Stimulated activated naive B cell treated with anti-CD40 and anti-IgM and Interleukin-4, amounts not matched to agents 10 μg/mL and 1 μg/mL and 100 μg/mL, for 72 hours (primary cell): ENCODE measurements at regions not wholly inside any gene's neighbourhood (a gene's known extent, or its start where the extent isn't known, plus 50 kb on each side); places are given as distances from the start of the nearest gene placed in this dataset.

Source experiments
- ATAC-seq, 2 donors: fragments of 150-1000 bp; cut with Tn5 transposase; replicated peaks; 2 replicates each; pipeline ENCODE4 v1.10.0; 2021; ENCODE audit warnings: moderate library complexity in 1 of 2
- DNase-seq: peaks from one replicate; pipeline ENCODE4 v3.0.0; 2021
- H3K27ac Mint-ChIP-seq: one replicate; pipeline ENCODE4 v1.8.0; 2022; ENCODE audit warnings: mild to moderate bottlenecking, mixed read lengths
- H3K27me3 Mint-ChIP-seq, 2 donors: one replicate each; pipeline ENCODE4 v1.8.0; 2022; ENCODE audit warnings: mixed read lengths in 2 of 2
- H3K36me3 Mint-ChIP-seq, 2 donors: one replicate each; pipeline ENCODE4 v1.8.0; 2022; ENCODE audit warnings: mixed read lengths in 2 of 2, mild to moderate bottlenecking in 1 of 2
- H3K4me1 Mint-ChIP-seq, 2 donors: one replicate each; pipeline ENCODE4 v1.8.0; 2022; ENCODE audit warnings: mixed read lengths in 2 of 2, mild to moderate bottlenecking in 1 of 2
- H3K4me3 Mint-ChIP-seq, 2 donors: one replicate each; pipeline ENCODE4 v1.8.0; 2022; ENCODE audit warnings: mild to moderate bottlenecking in 2 of 2, mixed read lengths in 2 of 2, moderate library complexity in 1 of 2
- H3K9me3 Mint-ChIP-seq, 2 donors: one replicate each; pipeline ENCODE4 v1.8.0; 2022; ENCODE audit warnings: mixed read lengths in 2 of 2, mild to moderate bottlenecking in 1 of 2

DNA sequence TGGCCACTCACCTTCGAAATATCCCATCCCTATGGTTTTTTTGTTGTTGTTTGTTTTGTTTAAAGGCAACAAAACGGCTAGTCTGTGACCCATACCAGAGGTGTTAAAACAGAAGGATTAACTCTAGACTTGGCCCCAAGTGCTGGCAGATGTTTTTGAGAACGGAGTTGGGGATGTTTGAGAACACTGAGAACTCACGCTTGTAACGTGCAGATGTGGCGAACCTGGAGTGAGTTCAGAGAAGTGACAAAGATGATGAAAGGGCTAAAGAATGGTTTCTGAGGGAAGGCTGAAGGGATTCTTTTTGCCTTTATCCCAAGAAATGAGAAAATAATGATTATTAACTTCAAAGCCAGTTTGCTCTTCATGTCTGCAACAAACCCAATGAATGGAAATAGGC is 286.5 kb downstream of the ZNF608 start:
- DNase-seq, result no peak
- Mint-ChIP-seq H3K27ac (peak overlapping the region; percentile 9), H3K9me3 (peaks cover 20 to 21% of the 10 kb centered on the region in 2 donors), H3K36me3 (peaks cover 19 to 27% of the 10 kb centered on the region in 2 donors), H3K4me1 (peaks cover 9 to 21% of the 10 kb centered on the region in 2 donors), H3K4me3 (no peak overlapping the region), H3K27me3 (peaks cover 0 to 5% of the 10 kb centered on the region in 2 donors)
- ATAC-seq, result no peak

DNA sequence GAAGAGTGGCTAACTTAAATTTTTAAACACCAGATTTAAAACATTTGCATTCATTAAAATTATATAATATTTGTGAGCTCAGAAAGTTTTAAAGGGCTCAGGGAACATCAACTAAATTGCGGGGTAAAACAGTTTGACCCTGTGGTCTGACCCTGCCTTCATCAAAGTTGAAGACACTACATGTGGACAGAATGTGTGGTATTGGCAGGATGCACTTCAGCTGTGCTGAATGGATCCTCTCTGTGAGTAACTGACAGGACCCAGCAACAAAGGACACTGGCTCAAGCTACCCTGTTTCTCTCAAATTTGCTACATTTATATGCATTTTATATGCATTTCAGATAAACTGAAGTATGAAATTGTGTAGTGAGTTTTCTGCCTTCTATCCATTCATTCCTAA is 288.5 kb downstream of the ZNF608 start:
- Mint-ChIP-seq H3K36me3 (peaks cover 19 to 27% of the 10 kb centered on the region in 2 donors), H3K4me1 (peaks cover 16 to 34% of the 10 kb centered on the region in 2 donors), H3K27me3 (no peaks in the 10 kb centered on the region), H3K9me3 (peaks cover 14 to 21% of the 10 kb centered on the region in 2 donors), H3K27ac (no peak overlapping the region), H3K4me3 (no peak overlapping the region)
- DNase-seq (no peak), ATAC-seq (no peak)

DNA sequence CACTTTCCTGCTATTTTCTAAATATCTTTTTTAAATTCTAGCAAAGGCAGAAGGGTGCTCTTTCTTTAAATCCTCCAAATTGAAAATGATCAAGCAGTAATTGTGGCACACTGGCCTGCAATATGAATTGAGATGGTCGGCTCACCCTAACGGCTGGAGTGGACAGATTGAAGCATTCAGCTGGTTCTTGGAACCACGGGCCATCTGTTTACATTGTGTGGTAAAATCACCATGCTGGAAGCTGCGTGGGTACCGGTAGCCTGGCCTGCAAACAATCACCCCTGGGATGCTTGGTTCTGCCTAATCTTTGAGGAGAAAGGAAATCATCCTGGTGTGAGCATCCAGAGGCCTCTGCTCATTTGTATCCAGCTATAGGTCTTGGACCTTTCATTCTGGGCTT is 289.3 kb downstream of the ZNF608 start:
- no peak overlapping the region for H3K27ac Mint-ChIP-seq

DNA sequence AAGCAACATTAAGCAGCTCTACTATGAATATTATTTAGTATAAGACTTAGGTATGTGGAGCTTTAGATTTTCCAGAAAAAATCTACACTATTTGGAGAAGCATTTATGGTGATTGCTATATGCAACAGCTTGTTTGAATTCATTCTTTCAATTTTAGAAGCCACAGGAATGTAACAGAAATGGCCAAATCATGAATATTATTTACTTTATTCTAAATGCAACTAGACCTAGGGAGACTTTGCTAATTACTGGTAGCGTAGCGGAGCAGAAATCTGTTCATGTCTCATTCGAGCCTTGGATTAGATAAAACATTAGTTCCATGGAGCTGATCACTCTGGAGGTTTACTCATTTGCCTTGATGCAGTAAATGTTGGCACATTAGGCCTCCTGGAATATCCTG is 290.2 kb downstream of the ZNF608 start:
- Mint-ChIP-seq H3K36me3 (peaks cover 19 to 23% of the 10 kb centered on the region in 2 donors), H3K27ac (no peak overlapping the region), H3K4me1 (peaks cover 25 to 46% of the 10 kb centered on the region in 2 donors), H3K9me3 (peaks cover 14 to 20% of the 10 kb centered on the region in 2 donors), H3K27me3 (no peaks in the 10 kb centered on the region), H3K4me3 (no peak overlapping the region)
- no peak for DNase-seq
- ATAC-seq, result no peak

More for the DNA sequence above, 289.3 kb downstream of the ZNF608 start:
- H3K9me3 Mint-ChIP-seq, result peaks cover 14 to 20% of the 10 kb centered on the region in 2 donors
- no peak overlapping the region for H3K4me3 Mint-ChIP-seq
- ATAC-seq (no peak), DNase-seq (no peak)
- peaks cover 19 to 23% of the 10 kb centered on the region in 2 donors for H3K36me3 Mint-ChIP-seq
- peaks cover 23 to 42% of the 10 kb centered on the region in 2 donors for H3K4me1 Mint-ChIP-seq
- H3K27me3 Mint-ChIP-seq, result no peaks in the 10 kb centered on the region

DNA sequence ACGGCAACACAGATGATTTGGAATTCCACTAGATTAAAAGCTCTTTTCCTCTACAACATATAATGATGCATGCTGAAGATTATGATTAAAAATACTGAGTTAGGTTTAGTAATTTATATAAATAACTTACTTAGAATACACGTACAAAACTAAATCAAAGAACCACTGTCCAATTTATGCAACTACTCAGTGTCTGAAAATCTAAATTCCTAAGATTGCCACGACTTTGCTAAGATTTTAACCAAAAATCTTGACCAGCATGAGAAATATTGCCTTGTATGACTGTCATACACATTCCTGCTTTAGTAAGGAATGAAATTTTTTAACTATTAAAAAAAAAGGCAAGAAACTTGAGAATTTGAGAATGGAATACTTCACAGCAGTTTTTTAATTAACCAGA is 292.4 kb downstream of the ZNF608 start:
- ATAC-seq, result no peak
- H3K27ac Mint-ChIP-seq, result no peak overlapping the region
- no peak for DNase-seq
- H3K9me3 Mint-ChIP-seq, result peaks cover under 1 to 5% of the 10 kb centered on the region in 2 donors
- H3K36me3 Mint-ChIP-seq, result peaks cover 4 to 7% of the 10 kb centered on the region in 2 donors
- peaks cover 24 to 49% of the 10 kb centered on the region in 2 donors for H3K4me1 Mint-ChIP-seq
- H3K27me3 Mint-ChIP-seq, result no peaks in the 10 kb centered on the region
- H3K4me3 Mint-ChIP-seq, result peak overlapping the region in 1 of 2 donors; percentile 56

DNA sequence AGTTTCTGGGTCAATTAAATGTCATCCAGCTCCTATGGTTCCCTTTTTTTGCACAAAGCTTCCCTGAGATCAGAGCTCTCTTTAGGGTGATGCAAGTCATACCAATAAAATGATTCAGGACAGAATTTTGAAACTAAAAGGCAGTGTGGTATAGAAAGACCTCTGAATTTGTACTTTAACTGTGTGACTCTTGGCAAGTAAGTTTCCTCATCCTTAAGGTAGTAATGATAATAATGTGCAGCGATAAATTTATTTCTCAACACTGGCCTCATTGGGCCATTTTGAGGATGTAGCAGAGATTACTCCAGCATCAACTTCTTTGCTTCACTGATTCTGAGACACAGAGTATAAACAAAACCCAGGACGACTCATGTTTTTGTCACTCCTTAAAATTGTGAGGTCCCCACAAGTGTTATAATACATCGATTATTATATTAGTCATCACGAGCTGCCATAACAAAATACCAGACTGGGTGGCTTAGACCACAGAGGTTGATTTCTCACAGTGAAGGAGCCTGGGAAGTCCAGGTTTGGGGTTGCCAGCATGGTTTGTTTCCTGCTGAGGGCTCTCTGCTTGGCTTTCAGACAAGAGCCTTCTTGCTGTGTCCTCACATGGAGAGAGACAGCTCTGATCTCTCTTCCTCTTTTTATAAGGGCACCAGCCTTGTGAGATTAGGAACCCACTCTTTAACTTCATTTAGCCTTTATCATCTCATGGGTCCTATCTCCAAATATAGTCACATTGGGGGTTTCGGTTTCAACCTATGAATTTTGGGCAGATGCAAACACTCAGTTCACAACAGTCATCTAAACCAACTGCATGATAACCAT is 293.0 kb downstream of the ZNF608 start:
- Mint-ChIP-seq H3K9me3 (peaks cover 0 to 5% of the 10 kb centered on the region in 2 donors), H3K27me3 (peaks cover 0 to 1% of the 10 kb centered on the region in 2 donors), H3K36me3 (peaks cover 4 to 7% of the 10 kb centered on the region in 2 donors), H3K27ac (peak overlapping the region; percentile 82), H3K4me3 (peak overlapping the region; percentile 3 to 56), H3K4me1 (peaks cover 24 to 49% of the 10 kb centered on the region in 2 donors)
- ATAC-seq, result peak; percentile 95 to 96
- peak; percentile 81 for DNase-seq

DNA sequence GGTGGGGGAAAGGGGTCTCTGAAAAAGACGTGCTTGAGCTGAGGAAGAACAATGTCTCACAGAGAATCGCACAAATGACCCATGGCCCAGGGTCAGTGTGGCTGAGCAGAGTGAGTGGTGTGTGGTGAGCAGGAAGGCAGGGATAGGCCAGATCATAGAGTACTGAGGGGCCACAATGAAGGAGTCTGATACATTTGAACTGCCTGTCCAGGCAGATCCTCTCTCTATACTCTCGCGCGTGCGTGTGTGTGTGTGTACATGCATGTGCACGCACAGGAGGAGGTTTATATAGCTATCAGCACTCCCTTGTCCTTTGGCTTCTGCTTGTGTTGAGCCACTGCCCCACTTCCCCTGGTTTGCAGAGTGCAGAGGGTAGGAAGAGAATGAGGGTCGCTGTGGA is 294.0 kb downstream of the ZNF608 start:
- H3K9me3 Mint-ChIP-seq, result peaks cover 0 to 5% of the 10 kb centered on the region in 2 donors
- peaks cover 0 to 5% of the 10 kb centered on the region in 2 donors for H3K27me3 Mint-ChIP-seq
- DNase-seq, result no peak
- no peak overlapping the region for H3K4me3 Mint-ChIP-seq
- no peak for ATAC-seq
- peaks cover 24 to 43% of the 10 kb centered on the region in 2 donors for H3K4me1 Mint-ChIP-seq
- peak overlapping the region; percentile 85 for H3K27ac Mint-ChIP-seq
- H3K36me3 Mint-ChIP-seq, result peaks cover 4 to 7% of the 10 kb centered on the region in 2 donors

DNA sequence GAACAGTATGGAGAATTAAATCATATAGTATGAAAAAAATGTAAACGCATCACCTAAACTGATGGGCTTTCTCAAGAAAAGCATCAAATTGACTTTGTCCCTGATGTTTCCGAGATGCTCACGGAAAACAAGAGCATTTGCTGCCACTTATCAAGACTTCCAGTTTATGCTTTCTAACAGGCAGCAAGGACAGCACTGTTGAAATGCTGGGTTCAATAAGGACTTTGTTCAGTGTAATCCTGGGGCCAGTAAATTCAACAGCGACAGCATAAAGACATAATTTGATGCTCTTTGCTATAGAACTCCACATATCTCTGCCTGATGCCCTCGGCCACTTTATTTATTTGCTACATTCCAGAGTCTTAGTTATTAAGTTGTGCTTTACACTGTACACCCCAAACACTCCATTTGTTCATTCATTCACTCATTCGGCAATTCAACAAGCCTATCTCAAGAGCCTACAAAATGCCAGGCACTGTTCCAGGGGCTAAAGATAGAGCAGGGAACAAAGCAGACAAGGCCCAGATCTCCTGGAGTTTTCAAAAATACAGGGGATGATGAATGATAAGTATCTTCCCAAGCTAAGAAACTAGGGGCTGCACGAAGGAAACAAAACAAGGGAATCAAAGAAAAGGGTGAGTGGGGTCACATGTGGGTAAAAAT is 294.6 kb downstream of the ZNF608 start:
- H3K27ac Mint-ChIP-seq, result peak overlapping the region; percentile 85
- peaks cover 4 to 7% of the 10 kb centered on the region in 2 donors for H3K36me3 Mint-ChIP-seq
- peaks cover 0 to 5% of the 10 kb centered on the region in 2 donors for H3K27me3 Mint-ChIP-seq
- ATAC-seq, result no peak
- H3K4me3 Mint-ChIP-seq, result no peak overlapping the region
- no peak for DNase-seq
- peaks cover 24 to 43% of the 10 kb centered on the region in 2 donors for H3K4me1 Mint-ChIP-seq
- H3K9me3 Mint-ChIP-seq, result peaks cover 0 to 5% of the 10 kb centered on the region in 2 donors

DNA sequence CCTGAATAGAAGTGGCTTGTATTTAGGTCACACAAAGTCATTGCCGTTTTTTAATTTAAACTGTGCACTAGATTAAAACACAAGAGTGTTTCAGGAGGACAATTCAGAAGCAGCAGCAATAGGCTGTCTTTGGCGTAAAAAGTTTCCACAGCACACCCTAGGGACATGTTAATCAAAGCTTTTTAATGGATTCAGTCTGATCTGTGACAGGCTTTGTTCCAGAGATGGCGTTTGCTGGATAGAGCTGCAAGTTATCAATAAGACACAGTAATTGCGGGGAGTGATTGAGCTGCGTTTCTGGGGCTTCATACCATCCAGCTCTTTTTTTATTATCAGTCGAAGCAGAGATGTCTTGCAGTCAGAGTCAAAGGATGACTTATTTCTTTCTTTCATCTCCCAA is 300.3 kb downstream of the ZNF608 start:
- no peak overlapping the region for H3K4me3 Mint-ChIP-seq
- H3K27me3 Mint-ChIP-seq, result peaks cover 0 to 8% of the 10 kb centered on the region in 2 donors
- no peaks in the 10 kb centered on the region for H3K36me3 Mint-ChIP-seq
- DNase-seq (no peak), ATAC-seq (no peak)
- H3K4me1 Mint-ChIP-seq, result peaks cover 2 to 9% of the 10 kb centered on the region in 2 donors
- H3K9me3 Mint-ChIP-seq, result no peaks in the 10 kb centered on the region
- H3K27ac Mint-ChIP-seq, result no peak overlapping the region

DNA sequence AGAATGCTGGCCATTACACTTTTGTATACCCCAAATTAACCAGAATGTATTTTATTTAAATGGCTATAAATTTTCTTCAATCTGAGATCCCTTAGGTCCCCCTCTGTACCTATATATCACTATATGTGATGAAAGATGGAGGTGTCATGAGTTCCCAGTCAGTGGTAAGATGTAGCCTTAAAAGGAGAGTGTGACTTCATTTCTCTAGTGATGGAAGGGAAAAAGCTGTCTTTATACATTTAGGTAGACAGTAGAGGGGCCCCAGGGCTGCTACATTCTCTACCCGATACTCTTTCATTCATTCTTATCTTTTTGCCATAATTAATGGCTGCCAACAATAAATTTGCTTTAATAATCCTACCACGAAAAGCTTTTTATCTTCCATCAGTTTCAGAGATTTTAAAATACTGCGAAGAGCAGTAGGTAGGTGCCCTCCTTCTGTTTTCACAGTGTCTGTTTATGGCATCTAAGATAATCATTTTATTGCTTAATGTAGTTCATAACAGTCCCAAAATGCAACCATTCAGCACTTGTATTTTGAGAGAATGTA is 301.3 kb downstream of the ZNF608 start:
- Mint-ChIP-seq H3K9me3 (no peaks in the 10 kb centered on the region), H3K4me3 (no peak overlapping the region), H3K4me1 (no peaks in the 10 kb centered on the region), H3K27me3 (peaks cover 0 to 8% of the 10 kb centered on the region in 2 donors), H3K27ac (no peak overlapping the region), H3K36me3 (no peaks in the 10 kb centered on the region)
- no peak for ATAC-seq
- DNase-seq, result no peak

DNA sequence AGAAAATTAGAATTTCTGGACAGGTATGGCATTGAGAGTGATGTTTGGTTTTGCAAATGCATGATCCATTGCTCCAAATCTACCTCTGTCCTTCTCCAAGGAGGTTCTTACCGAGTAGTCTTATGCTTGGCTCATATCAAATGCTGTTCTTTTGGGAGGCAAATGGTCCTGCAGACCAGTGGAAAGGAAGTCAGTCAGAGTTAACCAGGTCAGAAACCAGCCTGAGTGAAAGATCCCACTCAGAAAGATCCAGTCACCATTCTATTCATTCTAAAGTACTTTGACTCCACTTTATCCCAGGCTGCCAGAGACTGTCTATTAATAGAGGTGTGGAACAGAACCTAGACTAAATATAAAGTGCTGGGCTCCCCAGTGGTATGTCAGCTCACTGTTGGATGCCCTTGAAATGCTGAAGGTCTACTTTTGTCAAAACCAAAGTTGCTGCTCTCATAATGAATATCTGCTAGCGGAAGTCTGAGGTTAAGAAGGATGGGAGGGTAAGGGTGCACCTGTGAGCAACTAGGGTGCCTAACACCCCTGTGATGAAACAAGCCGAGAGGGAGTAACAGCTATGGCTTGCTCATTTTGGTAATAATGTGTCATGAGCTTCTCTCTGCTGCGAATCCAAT is 302.2 kb downstream of the ZNF608 start:
- ATAC-seq, result peak; percentile 73 to 98
- Mint-ChIP-seq H3K9me3 (no peaks in the 10 kb centered on the region), H3K36me3 (no peaks in the 10 kb centered on the region), H3K4me1 (peaks cover under 1 to 3% of the 10 kb centered on the region in 2 donors), H3K27me3 (peaks cover 0 to 8% of the 10 kb centered on the region in 2 donors), H3K27ac (no peak overlapping the region), H3K4me3 (no peak overlapping the region)
- DNase-seq, result no peak

DNA sequence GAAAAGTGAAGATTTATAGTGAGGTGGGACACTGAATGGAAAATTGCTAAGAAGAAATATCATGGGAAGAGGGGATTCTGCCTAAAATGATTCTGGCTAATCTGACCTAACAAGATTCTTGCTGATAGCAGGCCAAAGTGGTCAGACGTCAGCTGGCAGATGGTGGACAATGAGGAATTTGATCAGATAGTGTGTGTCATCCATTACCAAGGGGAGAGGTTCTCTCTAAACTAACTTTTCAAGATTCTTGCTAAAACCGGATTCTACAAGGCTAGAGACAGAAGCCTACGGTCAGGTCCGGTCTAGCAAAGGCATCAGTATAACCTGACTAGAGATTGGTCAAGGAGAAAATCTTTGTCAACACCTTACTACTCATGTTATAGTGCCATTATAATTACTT is 306.0 kb downstream of the ZNF608 start:
- H3K36me3 Mint-ChIP-seq, result no peaks in the 10 kb centered on the region
- peaks cover 0 to 3% of the 10 kb centered on the region in 2 donors for H3K27me3 Mint-ChIP-seq
- ATAC-seq, result no peak
- H3K9me3 Mint-ChIP-seq, result peaks cover 0 to 2% of the 10 kb centered on the region in 2 donors
- H3K27ac Mint-ChIP-seq, result no peak overlapping the region
- no peak overlapping the region for H3K4me3 Mint-ChIP-seq
- DNase-seq, result no peak
- H3K4me1 Mint-ChIP-seq, result peaks cover 10 to 23% of the 10 kb centered on the region in 2 donors

DNA sequence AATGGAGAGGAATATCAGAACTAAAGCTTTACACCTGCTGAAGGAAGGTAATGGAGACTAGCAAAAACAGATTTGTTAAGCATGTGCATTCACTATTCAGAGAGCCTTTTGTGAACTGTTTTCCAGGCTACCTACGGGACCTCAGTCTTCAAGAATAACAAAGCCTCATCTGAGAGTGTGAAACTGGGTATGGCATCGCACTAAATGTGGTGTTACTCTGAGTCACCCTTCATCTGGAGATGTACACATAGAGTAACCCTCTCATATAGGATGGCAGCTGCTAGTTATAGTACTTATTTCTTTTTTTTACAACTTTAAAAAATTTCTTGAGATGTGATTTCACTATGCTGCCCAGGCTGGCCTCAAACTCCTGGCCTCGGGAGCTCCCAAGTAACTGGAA is 306.8 kb downstream of the ZNF608 start:
- H3K4me1 Mint-ChIP-seq, result peaks cover 10 to 26% of the 10 kb centered on the region in 2 donors
- no peak overlapping the region for H3K27ac Mint-ChIP-seq
- H3K9me3 Mint-ChIP-seq, result peaks cover 0 to 4% of the 10 kb centered on the region in 2 donors
- no peak overlapping the region for H3K4me3 Mint-ChIP-seq
- DNase-seq, result no peak
- no peaks in the 10 kb centered on the region for H3K36me3 Mint-ChIP-seq
- ATAC-seq, result no peak
- H3K27me3 Mint-ChIP-seq, result peaks cover 0 to 3% of the 10 kb centered on the region in 2 donors

DNA sequence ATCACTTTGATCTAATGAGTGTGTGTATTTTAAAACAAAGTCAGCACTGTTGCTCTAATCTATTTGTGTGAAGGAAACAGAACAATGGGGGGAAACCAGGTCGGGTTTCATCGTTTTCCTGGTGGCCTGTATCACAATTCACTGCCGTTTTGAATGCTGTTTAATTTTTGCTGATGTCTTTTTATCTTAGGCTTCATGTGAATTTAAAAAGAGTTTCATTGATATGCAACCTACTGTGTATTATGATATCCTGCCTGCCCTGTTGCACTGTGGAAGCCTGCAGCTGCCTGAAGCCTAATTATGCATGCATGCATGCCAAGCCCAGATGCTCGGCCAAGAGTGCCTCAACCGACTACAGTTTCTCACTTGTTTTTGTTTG is 307.5 kb downstream of the ZNF608 start:
- peak in 1 of 2 donors; percentile 42 for ATAC-seq
- Mint-ChIP-seq H3K9me3 (peaks cover 0 to 7% of the 10 kb centered on the region in 2 donors), H3K27ac (no peak overlapping the region), H3K36me3 (no peaks in the 10 kb centered on the region), H3K4me3 (no peak overlapping the region), H3K27me3 (no peaks in the 10 kb centered on the region), H3K4me1 (peaks cover 10 to 26% of the 10 kb centered on the region in 2 donors)
- DNase-seq, result no peak
